ENCODE measurements at regions not wholly inside any gene's neighbourhood (a gene's known extent, or its start where the extent isn't known, plus 50 kb on each side); places are given as distances from the start of the nearest gene placed in this dataset.

GRCh38 chr13:44307844-44308243, 65.8 kb upstream of the SERP2 start:
- no peak for TF ChIP-seq CTCF (IDR thresholded peaks at IDR 0.05)
- TF ChIP-seq POLR2A (IDR thresholded peaks at IDR 0.05) = no peak
